GM12878 (cell line): ENCODE measurements at regions not wholly inside any gene's neighbourhood (a gene's known extent, or its start where the extent isn't known, plus 50 kb on each side); places are given as distances from the start of the nearest gene placed in this dataset.

ENCODE experiments used
- ATAC-seq: fragments of 200-7000 bp; cut with Tn5 transposase; 3 replicates; pipeline ENCODE4 v1.9.1; 2020; ENCODE audit warnings: mild to moderate bottlenecking, moderate library complexity
- BruUV-seq: library from RNA; stranded (reverse); fragments of 400-500 nt; replicated peaks from 2 replicates; lab custom pipeline; 2021; lab: Mats Ljungman, UMichigan
- CTCF ChIA-PET: fragments of 300-600 bp; sonication (Branson Sonifier 250); formaldehyde crosslinking; extraction: SDS; loops from one replicate; lab custom pipeline; 2021; ENCODE audit warnings: inconsistent platforms; lab: Yijun Ruan, JAX
- POLR2A ChIA-PET: fragments of 350-600 bp; formaldehyde crosslinking; extraction: SDS; loops from one replicate; lab custom pipeline; 2021; ENCODE audit warnings: inconsistent platforms; lab: Charles Lee
- RAD21 ChIA-PET: fragments of 300-600 bp; sonication (Branson Sonifier 250); formaldehyde crosslinking; loops from one replicate; lab custom pipeline; 2023; ENCODE audit warnings: antibody characterized with exemption; ENCODE audit not compliant: unreplicated experiment; lab: Charles Lee
- SMC1A ChIA-PET: fragments of 300-600 bp; sonication (Branson Sonifier 250); formaldehyde crosslinking; loops from one replicate; lab custom pipeline; 2023; ENCODE audit not compliant: unreplicated experiment, uncharacterized antibody; lab: Charles Lee
- DNase-seq: peaks from one replicate; pipeline ENCODE4 v3.0.0-alpha.2; 2011; ENCODE audit warnings: low read depth, low spot score
- FAIRE-seq: peaks from 3 replicates; lab custom pipeline; 2011; peaks lifted over from hg19 to GRCh38; lab: Jason Lieb, UNC
- H2AFZ ChIP-seq: 2 replicates; pipeline ENCODE4 v1.6.0; 2011; ENCODE audit warnings: low read depth, low read length, control low read depth; ENCODE audit not compliant: control insufficient read depth
- H3K27ac ChIP-seq: 2 replicates; pipeline ENCODE4 v1.5.1; 2011; ENCODE audit warnings: control low read depth; ENCODE audit not compliant: control insufficient read depth, insufficient read depth
- H3K27me3 ChIP-seq, 2 experiments: replicated peaks in 1 of 2; 2 replicates each; pipeline versions ENCODE4 v1.6.0 to v1.6.1; 2011; ENCODE audit warnings: low read length in 1 of 2; ENCODE audit not compliant: control insufficient read depth in 2 of 2, insufficient read depth in 2 of 2
- H3K36me3 ChIP-seq, 2 experiments: 2 replicates each; pipeline ENCODE4 v1.5.1; 2011; ENCODE audit warnings: low read length in 1 of 2; ENCODE audit not compliant: control insufficient read depth in 2 of 2, insufficient read depth in 2 of 2
- H3K4me1 ChIP-seq: 2 replicates; pipeline ENCODE4 v1.6.1; 2011; ENCODE audit warnings: mild to moderate bottlenecking, low read length, moderate library complexity, mixed read lengths; ENCODE audit not compliant: control insufficient read depth, insufficient read depth
- H3K4me2 ChIP-seq: 2 replicates; pipeline ENCODE4 v1.6.0; 2011; ENCODE audit warnings: control low read depth; ENCODE audit not compliant: control insufficient read depth, insufficient read depth
- H3K4me3 ChIP-seq: fragments of 200-600 bp; sonication (generic); 2 replicates; pipeline ENCODE4 v1.5.1; 2016
- H3K79me2 ChIP-seq: 2 replicates; pipeline ENCODE4 v1.6.0; 2011; ENCODE audit warnings: low read length; ENCODE audit not compliant: control insufficient read depth, insufficient read depth
- H3K9ac ChIP-seq: 2 replicates; pipeline ENCODE4 v1.8.0; 2011; ENCODE audit warnings: low read length, control low read depth, mixed read lengths; ENCODE audit not compliant: control insufficient read depth, insufficient read depth
- H3K9me3 ChIP-seq: replicated peaks from 3 replicates; pipeline ENCODE4 v1.5.1; 2011; ENCODE audit warnings: mild to moderate bottlenecking, low read length; ENCODE audit not compliant: control insufficient read depth, insufficient read depth
- H4K20me1 ChIP-seq: 2 replicates; pipeline ENCODE4 v1.6.0; 2011; ENCODE audit not compliant: control insufficient read depth, insufficient read depth
- ASH2L ChIP-seq: fragments of 300-600, 200-600 bp; sonication (generic); IDR thresholded peaks from 2 replicates; pipeline ENCODE4 v1.6.1; 2017; ENCODE audit warnings: low read depth, mild to moderate bottlenecking, borderline replicate concordance
- BCL11A ChIP-seq: IDR thresholded peaks from 2 replicates; pipeline ENCODE4 v1.6.1; 2011; ENCODE audit warnings: low read depth, low read length
- CBFB ChIP-seq: IDR thresholded peaks from 2 replicates; pipeline ENCODE4 v1.6.1; 2016; ENCODE audit warnings: antibody characterized with exemption, low read depth
- FOXK2 ChIP-seq: fragments of 450-650 bp; IDR thresholded peaks from 2 replicates; pipeline ENCODE4 v1.6.1; 2017; ENCODE audit warnings: mild to moderate bottlenecking, moderate library complexity
- IKZF1 ChIP-seq: fragments of 450-650 bp; conservative IDR thresholded peaks from 2 replicates; pipeline ENCODE4 v1.6.1; 2017; ENCODE audit warnings: antibody characterized with exemption, mild to moderate bottlenecking
- IRF5 ChIP-seq: fragments of 450-650 bp; IDR thresholded peaks from 2 replicates; pipeline ENCODE4 v1.6.1; 2017; ENCODE audit warnings: borderline replicate concordance
- NFXL1 ChIP-seq: fragments of 450-650 bp; IDR thresholded peaks from 2 replicates; pipeline ENCODE4 v1.6.1; 2017; ENCODE audit warnings: antibody characterized with exemption, mild to moderate bottlenecking, borderline replicate concordance
- NR2F1 ChIP-seq: fragments of 450-650 bp; conservative IDR thresholded peaks from 2 replicates; pipeline ENCODE4 v1.6.1; 2017; ENCODE audit warnings: mild to moderate bottlenecking
- RBBP5 ChIP-seq: fragments of 200-600 bp; sonication (generic); conservative IDR thresholded peaks from 2 replicates; pipeline ENCODE4 v1.6.1; 2016
- RELA ChIP-seq: fragments of 450-650 bp; IDR thresholded peaks from 2 replicates; pipeline ENCODE4 v1.8.0; 2014; ENCODE audit warnings: borderline replicate concordance; ENCODE audit not compliant: partially characterized antibody
- SREBF1 ChIP-seq: IDR thresholded peaks from 2 replicates; pipeline ENCODE4 v1.6.1; 2012; ENCODE audit warnings: mild to moderate bottlenecking, low read length
- WGBS: methylation state at CpG from one replicate; pipeline ENCODE4 v1.1.6; 2016; ENCODE audit warnings: low lambda C conversion rate; ENCODE audit not compliant: insufficient replicate concordance, insufficient coverage; ENCODE audit errors: missing lambda C conversion rate; 5-methylcytosine and 5-hydroxymethylcytosine counted together
- in situ Hi-C: fragments of 300-500 bp; cut with MboI; formaldehyde crosslinking; loops from 9 replicates; pipeline ENCODE4 v1.14.3; 2018; ENCODE audit warnings: mixed read lengths
- intact Hi-C: fragments of 100-400 bp; cut with micrococcal nuclease; formaldehyde crosslinking; loops from one replicate; pipeline ENCODE4 v1.14.2; 2022; ENCODE audit not compliant: unreplicated experiment
- TF ChIP-seq, protein P1 (sequence below): IDR thresholded peaks from 2 replicates; pipeline ENCODE4 v1.6.1; 2012; ENCODE audit warnings: low read depth, low read length, improper control_type of control experiment
- TF ChIP-seq, protein P2 (sequence below): fragments of 450-650 bp; IDR thresholded peaks from 2 replicates; pipeline ENCODE4 v1.6.1; 2017; ENCODE audit warnings: low read depth, mild to moderate bottlenecking, moderate library complexity
- TF ChIP-seq, protein P3 (sequence below): fragments of 450-650 bp; formaldehyde crosslinking; IDR thresholded peaks from 2 replicates; pipeline ENCODE4 v1.5.0; 2022; ENCODE audit warnings: mild to moderate bottlenecking, missing genetic modification characterization

DNA sequence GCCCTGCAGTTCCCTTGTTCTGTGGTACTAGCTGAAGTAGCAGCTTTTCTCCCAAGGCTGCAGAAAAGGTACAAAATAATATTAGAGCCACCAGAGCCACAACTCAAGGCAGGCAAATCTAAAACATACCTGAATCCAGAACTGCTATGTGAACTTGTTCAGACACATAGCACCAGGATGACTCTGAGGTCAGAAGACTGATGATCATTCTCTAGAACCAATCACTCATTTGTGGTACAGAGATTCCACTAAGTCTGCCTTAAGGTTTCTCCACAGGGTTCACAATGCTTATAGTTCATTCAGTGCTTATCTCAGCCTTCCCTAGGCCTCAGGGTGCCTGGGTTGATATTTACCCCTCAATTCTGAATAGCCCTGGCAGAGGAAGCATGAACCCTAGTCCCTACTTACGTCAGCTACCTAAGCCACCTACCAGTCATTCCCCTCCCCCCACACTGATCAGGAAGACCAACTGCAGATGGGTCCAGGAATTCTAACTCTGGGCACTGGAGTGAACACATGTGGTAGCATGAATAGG is 140.9 kb upstream of the MOCS1 start (continued):
- TF ChIP-seq ASH2L (no peak), RBBP5 (no peak), IKZF1 (no peak)
- TF ChIP-seq, protein P1, sequence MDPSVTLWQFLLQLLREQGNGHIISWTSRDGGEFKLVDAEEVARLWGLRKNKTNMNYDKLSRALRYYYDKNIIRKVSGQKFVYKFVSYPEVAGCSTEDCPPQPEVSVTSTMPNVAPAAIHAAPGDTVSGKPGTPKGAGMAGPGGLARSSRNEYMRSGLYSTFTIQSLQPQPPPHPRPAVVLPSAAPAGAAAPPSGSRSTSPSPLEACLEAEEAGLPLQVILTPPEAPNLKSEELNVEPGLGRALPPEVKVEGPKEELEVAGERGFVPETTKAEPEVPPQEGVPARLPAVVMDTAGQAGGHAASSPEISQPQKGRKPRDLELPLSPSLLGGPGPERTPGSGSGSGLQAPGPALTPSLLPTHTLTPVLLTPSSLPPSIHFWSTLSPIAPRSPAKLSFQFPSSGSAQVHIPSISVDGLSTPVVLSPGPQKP: no peak
- TF ChIP-seq, protein P2, sequence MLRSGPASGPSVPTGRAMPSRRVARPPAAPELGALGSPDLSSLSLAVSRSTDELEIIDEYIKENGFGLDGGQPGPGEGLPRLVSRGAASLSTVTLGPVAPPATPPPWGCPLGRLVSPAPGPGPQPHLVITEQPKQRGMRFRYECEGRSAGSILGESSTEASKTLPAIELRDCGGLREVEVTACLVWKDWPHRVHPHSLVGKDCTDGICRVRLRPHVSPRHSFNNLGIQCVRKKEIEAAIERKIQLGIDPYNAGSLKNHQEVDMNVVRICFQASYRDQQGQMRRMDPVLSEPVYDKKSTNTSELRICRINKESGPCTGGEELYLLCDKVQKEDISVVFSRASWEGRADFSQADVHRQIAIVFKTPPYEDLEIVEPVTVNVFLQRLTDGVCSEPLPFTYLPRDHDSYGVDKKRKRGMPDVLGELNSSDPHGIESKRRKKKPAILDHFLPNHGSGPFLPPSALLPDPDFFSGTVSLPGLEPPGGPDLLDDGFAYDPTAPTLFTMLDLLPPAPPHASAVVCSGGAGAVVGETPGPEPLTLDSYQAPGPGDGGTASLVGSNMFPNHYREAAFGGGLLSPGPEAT: no peak
- TF ChIP-seq, all 136 proteins: peak for 0

DNA sequence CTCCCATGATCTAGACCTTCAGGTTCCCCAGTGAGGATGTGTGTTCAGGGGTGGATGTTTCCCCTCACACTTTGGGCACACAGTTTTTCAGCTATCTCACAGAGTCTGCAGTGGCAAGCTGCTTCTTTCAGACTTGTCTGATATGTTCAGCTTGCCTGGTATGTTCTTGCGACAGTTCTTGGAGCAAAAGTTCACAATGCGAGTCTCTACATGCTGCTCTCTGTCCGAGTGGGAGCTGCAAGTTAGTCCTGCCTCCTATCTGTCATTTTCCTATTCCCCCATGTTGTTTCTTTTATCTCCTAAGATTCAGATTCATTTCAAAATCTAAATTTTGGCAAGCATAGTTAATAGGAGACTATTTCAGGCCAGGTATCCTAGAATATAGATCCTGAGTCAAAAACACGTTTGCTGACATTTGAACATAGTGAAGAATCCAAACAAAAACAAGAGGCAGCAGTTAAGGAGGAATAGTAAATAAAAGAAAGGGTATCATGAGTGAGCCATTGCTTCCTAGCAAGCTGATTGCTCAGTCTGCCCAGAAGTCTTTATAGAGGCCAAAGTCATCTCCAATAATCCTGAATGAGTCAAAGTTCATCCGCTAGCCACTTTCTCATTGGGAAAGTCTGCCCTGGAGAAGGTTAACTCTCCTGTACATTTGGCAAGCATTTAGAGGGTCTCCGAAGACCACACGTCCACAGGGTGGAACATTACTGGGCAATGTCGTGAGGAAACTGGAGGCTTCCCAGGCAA is 140.2 kb upstream of the MOCS1 start:
- H3K79me2 ChIP-seq: no peaks in the 10 kb centered on the region
- no peak for ATAC-seq
- H3K36me3 ChIP-seq: no peaks in the 10 kb centered on the region
- no peaks in the 10 kb centered on the region for H3K27me3 ChIP-seq
- no peaks in the 10 kb centered on the region for H3K9me3 ChIP-seq
- POLR2A ChIA-PET: interaction anchor here (1.5 kb wide), 1 partner anchor 73 kb away, joined by 7 read pairs; no protein-coding TSS in a partner anchor
- H3K9ac ChIP-seq: no peak overlapping the region
- H2AFZ ChIP-seq: no peak overlapping the region
- in situ Hi-C loops: no loop called here
- no TSS peak for BruUV-seq
- FAIRE-seq: no peak
- H3K4me3 ChIP-seq: no peak overlapping the region
- no peaks in the 10 kb centered on the region for H4K20me1 ChIP-seq
- H3K27ac ChIP-seq: no peak overlapping the region
- RAD21 ChIA-PET: interaction anchor here (0.9 to 2.0 kb wide), 3 partner anchors 12 to 178 kb away, joined by 3 to 8 read pairs (median 5); no protein-coding TSS in a partner anchor
- SMC1A ChIA-PET: interaction anchor here (0.8 to 2.3 kb wide), 12 partner anchors 11 to 175 kb away, joined by 3 to 6 read pairs (median 3); no protein-coding TSS in a partner anchor
- WGBS: 28% methylated on average over 8 of the region's 8 CpGs
- no peak for DNase-seq
- no peaks in the 10 kb centered on the region for H3K4me1 ChIP-seq
- CTCF ChIA-PET: interaction anchor here (1.7 kb wide), 1 partner anchor 16 kb away, joined by 5 read pairs; no protein-coding TSS in a partner anchor
- intact Hi-C loops: no loop called here
- H3K4me2 ChIP-seq: no peak overlapping the region
- no peak for TF ChIP-seq IRF5
- no peak for TF ChIP-seq NFXL1
- no peak for TF ChIP-seq BCL11A
- no peak for TF ChIP-seq NR2F1
- no peak for TF ChIP-seq CBFB
- TF ChIP-seq IKZF1: no peak
- TF ChIP-seq FOXK2: no peak
- no peak for TF ChIP-seq RELA
- no peak for TF ChIP-seq SREBF1
- TF ChIP-seq, protein P3, sequence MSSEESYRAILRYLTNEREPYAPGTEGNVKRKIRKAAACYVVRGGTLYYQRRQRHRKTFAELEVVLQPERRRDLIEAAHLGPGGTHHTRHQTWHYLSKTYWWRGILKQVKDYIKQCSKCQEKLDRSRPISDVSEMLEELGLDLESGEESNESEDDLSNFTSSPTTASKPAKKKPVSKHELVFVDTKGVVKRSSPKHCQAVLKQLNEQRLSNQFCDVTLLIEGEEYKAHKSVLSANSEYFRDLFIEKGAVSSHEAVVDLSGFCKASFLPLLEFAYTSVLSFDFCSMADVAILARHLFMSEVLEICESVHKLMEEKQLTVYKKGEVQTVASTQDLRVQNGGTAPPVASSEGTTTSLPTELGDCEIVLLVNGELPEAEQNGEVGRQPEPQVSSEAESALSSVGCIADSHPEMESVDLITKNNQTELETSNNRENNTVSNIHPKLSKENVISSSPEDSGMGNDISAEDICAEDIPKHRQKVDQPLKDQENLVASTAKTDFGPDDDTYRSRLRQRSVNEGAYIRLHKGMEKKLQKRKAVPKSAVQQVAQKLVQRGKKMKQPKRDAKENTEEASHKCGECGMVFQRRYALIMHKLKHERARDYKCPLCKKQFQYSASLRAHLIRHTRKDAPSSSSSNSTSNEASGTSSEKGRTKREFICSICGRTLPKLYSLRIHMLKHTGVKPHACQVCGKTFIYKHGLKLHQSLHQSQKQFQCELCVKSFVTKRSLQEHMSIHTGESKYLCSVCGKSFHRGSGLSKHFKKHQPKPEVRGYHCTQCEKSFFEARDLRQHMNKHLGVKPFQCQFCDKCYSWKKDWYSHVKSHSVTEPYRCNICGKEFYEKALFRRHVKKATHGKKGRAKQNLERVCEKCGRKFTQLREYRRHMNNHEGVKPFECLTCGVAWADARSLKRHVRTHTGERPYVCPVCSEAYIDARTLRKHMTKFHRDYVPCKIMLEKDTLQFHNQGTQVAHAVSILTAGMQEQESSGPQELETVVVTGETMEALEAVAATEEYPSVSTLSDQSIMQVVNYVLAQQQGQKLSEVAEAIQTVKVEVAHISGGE (CRISPR knock-in tag): no peak
